ENCODE measurements at regions not wholly inside any gene's neighbourhood (a gene's known extent, or its start where the extent isn't known, plus 50 kb on each side); places are given as distances from the start of the nearest gene placed in this dataset.
A peak's percentile ranks its signal among the peaks of the same experiment; 100 is the strongest.

- DNase-seq, result no peak
These were observed 54.0 kb upstream of the PRDM11 start for GRCh38 chr11:45092404-45092785.

GRCh38 chr11:45092901-45093760, 53.3 kb upstream of the PRDM11 start:
- peak; percentile 25 to 50 for DNase-seq

- DNase-seq, result no peak
These were observed 52.5 kb upstream of the PRDM11 start for GRCh38 chr11:45093761-45094455.

GRCh38 chr11:45094958-45095690, 51.3 kb upstream of the PRDM11 start:
- DNase-seq, result no peak

- DNase-seq, result no peak
These were observed 50.8 kb upstream of the PRDM11 start for GRCh38 chr11:45095691-45096010.

- no peak for DNase-seq
These were observed 49.8 kb upstream of the PRDM11 start for GRCh38 chr11:45096636-45097035.

Measured in CD4-positive, alpha-beta T cell treated with Interferon alpha-2 for 1 hour (primary cell).